Epithelial cell of proximal tubule (primary cell): ENCODE measurements at regions not wholly inside any gene's neighbourhood (a gene's known extent, or its start where the extent isn't known, plus 50 kb on each side); places are given as distances from the start of the nearest gene placed in this dataset.
A peak's percentile ranks its signal among the peaks of the same experiment; 100 is the strongest.

Experiments
- DNase-seq: peaks from one replicate; pipeline ENCODE4 v3.0.0-alpha.2; 2011; ENCODE audit warnings: low read depth
- H3K4me3 ChIP-seq: 2 replicates; pipeline ENCODE4 v1.5.1; 2011; ENCODE audit warnings: low read depth, mild to moderate bottlenecking, low read length
- CTCF ChIP-seq: conservative IDR thresholded peaks from 2 replicates; pipeline ENCODE4 v1.5.1; 2012; ENCODE audit warnings: low read depth, mild to moderate bottlenecking, low read length

GRCh38 chr9:755454-756381, 85.8 kb upstream of the DMRT1 start:
- DNase-seq = no peak
- no peak for TF ChIP-seq CTCF
- H3K4me3 ChIP-seq = no peak overlapping the region

- no peak for DNase-seq
- TF ChIP-seq CTCF = peak; percentile 67
- H3K4me3 ChIP-seq = no peak overlapping the region
Observed at GRCh38 chr9:757246-757881, 84.1 kb upstream of the DMRT1 start.

- H3K4me3 ChIP-seq = no peak overlapping the region
- no peak for TF ChIP-seq CTCF
- no peak for DNase-seq
Observed at GRCh38 chr9:758146-758545, 83.4 kb upstream of the DMRT1 start.

- DNase-seq = no peak
- no peak for TF ChIP-seq CTCF
- no peak overlapping the region for H3K4me3 ChIP-seq
Observed at GRCh38 chr9:759541-759940, 82.0 kb upstream of the DMRT1 start.

- TF ChIP-seq CTCF = no peak
- no peak overlapping the region for H3K4me3 ChIP-seq
- no peak for DNase-seq
Observed at GRCh38 chr9:759983-760736, 81.3 kb upstream of the DMRT1 start.

- TF ChIP-seq CTCF = no peak
- H3K4me3 ChIP-seq = no peak overlapping the region
- no peak for DNase-seq
Observed at GRCh38 chr9:761176-761792, 80.2 kb upstream of the DMRT1 start.
